HG02981 (cell line): ENCODE measurements at regions not wholly inside any gene's neighbourhood (a gene's known extent, or its start where the extent isn't known, plus 50 kb on each side); places are given as distances from the start of the nearest gene placed in this dataset.

Experiments used
- ATAC-seq: cut with Tn5 transposase; IDR thresholded peaks from one replicate; pipeline ENCODE4 v1.9.1; 2021; ENCODE audit warnings: mild to moderate bottlenecking, moderate library complexity; ENCODE audit not compliant: unreplicated experiment

DNA sequence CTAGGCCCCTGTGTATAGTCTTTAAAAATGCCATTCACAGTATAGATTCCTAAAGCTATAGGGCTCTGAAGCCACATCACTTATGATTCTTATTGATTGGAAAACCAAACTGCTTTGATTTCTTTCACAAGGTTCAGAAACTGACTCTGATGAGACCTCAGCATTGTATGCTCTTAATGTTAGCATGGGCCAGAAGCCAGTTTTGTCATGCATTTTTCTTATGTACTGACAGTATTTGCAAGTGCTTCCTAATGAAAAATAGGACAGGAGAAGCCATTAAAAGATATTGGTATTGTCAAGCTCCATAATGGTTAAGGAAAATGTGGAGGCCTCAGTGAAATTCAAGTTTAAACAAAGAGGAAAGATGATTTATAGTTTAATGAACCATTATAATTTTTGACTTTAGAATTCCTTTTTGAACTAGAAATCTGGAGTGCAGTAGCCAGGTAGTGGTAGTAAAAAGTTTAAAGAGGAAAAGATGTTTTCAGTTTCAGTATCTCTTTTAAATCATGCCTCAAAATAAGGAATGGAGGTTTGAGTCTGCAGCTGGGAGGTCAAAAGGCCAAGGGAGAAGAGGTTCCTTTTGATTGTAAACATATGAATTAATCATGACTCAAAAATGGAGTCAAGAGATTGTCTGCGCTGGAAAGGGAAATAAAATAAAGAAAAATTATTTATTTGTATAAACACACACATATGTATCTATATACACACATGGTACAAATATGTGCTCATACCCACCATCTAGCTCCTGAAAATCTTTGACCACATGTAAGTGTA, 388.1 kb upstream of the PRICKLE1 start:
- ATAC-seq: no peak

DNA sequence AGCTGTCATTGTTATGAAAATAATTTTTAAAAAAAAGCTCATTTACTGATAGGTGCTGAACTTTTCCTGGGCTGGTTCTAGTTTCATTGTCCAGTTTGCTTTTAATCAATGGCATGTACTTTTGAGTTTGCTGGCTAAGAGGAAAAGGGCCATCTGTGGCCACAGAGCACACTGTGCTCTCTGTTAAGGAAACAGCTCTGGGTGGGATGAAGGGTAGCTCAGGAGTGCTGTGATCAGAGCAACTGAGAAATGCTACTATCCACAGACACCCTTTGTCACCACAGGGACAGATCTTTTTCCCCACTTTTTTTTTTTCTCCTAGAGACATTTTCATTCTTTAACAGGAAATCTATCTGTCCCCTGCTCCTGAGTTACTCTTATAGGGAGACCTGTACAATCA, 387.1 kb upstream of the PRICKLE1 start:
- ATAC-seq: no peak

DNA sequence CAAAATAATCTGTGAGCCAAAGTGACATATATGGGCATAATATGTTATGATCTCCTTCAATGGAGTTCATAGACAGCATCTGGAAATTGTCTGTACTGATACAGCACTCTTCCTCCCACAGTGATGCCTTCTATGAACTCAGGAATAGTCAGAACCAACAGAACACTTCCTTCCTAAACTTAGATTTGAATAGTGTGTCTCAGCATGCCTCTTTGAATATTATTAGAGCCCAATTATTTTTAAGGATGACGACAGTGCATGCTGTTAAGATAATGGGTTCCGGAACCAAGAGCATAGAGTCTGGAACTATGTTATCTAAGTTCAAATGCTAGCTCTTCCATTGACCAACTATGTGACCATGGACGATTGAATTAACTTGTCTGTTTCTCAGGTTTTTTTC, 386.6 kb upstream of the PRICKLE1 start:
- no peak for ATAC-seq

DNA sequence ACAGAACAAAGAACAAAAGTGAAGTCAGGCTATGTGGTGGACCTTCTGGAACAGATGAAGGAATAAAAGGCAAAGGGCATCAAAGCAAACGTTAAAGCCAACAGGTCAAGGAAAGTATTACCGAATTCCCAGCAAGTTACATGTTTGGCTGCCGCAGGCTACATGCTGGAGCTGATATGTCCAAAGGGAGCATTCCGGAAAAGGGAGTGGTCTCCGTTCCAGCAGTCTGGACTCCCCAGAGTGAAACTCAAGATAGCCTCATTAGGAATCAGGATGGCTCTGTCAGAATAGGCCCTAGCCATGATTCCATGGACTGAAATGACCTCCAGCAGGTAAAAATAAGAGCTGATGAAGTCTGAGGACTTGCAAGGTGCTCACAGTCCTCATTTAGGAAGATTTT, 379.8 kb upstream of the PRICKLE1 start:
- ATAC-seq: no peak

DNA sequence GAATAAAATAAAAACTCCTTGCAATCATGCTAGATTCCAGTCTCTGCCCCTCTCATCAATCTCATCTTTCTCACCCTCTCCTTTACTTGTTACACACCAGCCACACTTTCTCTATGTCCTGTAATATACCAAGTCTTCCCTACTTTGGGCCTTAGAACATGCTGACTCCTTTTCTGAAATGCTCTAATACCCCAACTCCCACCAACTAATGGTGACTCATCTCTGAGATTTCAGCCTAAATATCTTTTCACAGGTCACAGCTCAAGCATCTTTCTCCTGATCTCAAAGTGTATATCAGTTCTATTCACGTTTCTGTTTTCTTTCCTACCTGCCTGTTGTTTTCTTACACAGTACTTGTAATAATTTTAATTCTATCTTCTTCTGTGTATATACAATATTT, 378.9 kb upstream of the PRICKLE1 start:
- no peak for ATAC-seq

DNA sequence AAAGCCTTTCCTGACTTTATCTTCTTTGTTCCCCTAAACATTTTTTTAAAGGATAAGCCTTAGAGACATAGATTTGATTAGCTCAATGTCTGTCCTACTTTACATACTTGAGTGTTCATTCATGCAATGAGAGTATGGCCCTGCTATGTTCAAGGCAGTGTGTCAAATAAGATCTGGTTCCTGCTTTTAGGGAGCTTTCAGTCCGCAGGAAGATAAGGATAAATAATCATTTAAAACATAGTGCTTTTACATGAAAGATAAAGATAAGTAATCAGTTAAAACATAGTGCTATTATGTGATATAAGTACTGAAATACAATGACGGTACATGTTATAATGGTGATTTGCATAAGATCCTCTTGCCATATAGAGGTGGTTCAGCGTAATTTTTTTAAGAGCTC, 378.3 kb upstream of the PRICKLE1 start:
- ATAC-seq: no peak

DNA sequence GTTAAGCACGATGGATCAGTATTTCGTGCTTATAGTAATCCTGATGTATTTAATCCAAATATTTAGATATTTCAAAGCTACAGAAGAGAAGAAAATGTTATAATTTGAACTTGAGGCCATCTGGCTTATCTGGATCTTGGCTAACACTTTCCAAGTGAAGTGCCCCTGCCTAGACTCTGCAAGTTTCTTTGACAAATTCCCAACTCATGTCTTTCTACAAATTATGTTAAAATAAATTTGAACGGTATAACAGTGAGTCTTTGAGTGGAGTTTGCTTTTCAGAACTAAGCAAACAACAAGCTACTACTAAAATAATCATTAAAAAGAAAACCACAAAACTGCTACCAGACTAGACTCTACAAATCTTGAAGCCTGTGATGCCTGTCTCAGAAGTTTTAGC, 374.4 kb upstream of the PRICKLE1 start:
- ATAC-seq: no peak

DNA sequence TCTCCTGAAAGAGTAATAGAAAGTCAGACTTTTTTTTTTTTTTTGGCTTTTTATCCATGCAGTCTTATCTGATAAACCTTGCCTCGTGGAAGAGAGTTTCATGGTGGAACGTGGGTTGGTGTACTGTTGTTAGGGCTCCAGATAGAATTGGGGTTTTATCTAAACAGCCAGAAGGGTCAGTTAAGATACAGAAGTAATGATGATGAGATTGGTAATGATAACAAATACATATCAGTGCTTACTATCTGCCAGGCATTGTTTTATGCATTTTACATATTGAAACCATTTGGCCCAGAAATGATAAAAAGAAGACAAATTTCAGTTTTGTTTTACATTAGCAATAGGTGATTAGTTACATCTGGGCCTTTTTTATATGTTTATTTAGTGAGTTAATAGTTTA, 372.8 kb upstream of the PRICKLE1 start:
- ATAC-seq: no peak

DNA sequence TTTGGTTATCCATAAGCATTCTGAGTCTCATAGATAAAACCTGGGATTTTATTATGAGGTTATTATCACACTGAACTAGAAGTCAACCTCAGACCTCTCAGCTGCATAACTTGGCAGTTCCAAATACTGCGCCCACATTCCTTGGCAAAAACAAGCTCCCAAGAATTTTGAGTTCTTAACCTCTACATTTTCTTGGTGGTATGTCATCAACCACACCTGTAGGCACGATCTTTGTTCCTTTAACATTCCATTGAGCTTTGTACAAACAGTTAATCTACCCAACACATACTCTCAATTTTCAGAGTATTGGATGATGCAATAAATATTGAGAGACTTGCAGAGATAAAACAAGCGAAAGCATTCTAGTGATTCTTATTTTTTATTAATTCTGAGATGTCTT, 371.8 kb upstream of the PRICKLE1 start:
- no peak for ATAC-seq

DNA sequence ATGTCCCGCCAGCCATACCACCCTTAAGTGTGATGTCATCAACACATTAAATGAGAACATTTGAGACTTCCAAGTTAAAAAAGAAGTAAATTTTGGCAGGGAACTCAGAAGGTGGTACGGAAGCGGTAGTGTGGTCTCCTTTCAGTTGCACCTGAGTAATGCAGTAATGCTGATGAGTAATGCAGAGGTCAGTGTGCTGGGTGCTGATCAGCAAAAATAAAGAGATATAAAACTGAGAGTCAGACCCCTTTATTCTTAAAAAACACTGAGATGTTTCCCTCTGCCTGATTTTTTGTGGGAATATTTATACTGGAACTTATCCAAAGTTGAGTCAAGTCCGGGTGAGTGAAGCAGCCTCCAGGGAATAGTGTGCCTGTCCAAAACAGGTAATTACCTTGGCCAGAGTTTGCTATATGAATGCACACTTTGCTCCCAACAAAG, 370.6 kb upstream of the PRICKLE1 start:
- ATAC-seq: no peak

DNA sequence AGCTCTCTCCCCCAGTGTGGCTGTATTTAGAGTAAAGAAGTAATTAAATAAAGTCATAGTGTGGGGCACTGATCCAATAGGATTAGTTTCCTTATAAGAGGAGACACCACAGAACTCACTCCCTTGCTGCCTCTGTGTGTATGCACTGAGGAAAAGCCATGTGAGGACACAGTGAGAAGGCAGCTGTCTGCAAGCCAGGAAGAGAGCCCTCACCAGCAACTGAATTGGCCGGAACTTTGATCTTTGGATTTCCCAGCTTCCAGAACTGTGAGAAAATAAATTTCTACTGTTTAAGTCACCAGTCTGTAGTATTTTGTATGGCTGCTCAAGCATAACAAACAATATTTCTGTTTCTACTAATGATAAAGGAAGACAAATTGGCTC, 368.7 kb upstream of the PRICKLE1 start:
- ATAC-seq: no peak

DNA sequence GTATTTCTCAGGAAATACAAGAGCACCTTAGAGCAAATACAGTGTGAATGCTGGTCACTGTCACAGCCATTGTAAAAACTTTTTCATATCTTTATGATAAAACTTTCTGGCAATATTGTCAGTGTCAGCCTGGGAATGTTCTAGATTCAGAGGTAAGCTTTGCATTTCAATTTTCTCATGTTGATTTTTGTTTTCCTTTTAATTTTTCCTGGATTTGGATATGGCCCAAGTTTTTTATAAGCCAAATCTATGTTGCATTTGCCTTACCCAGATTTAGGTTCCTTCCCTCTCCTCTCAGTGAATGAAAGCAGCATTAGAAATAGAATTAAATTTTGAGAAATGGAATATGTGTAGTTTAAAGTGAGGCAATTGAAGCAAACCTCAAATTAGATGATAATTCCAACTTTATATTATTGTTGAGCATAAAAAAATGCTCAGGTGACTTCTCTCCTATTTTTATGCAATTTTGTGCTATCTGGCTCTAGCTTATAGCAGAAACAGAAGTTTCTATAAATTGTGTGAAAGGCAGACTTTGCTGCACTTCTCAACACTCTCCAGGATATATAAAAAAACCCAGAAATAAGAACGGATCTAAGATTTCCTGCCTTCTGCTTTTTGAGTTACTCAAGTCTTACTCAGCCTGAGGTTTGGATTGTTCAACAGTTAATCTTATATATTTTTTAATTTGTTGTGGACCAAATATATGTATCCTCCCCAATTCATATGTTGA, 368.2 kb upstream of the PRICKLE1 start:
- ATAC-seq: no peak

DNA sequence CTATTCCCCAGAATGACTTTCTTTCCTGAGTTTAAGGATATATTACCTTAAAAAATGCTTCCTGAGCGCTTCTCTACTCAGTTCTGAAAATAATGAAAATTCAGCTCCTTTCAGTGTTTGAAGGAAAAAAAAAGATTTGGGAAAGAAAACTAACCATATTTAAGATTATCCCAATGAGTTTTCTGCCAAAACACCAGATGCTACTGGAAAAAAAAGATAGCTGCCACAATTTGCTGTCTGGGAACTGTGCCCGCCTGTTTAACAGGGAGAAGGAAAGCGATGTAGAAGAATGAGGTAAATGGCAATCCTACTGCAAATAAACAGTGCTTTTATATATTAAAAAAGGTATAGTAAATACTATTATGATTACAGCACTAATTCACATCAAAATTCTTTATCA, 367.6 kb upstream of the PRICKLE1 start:
- ATAC-seq: no peak

DNA sequence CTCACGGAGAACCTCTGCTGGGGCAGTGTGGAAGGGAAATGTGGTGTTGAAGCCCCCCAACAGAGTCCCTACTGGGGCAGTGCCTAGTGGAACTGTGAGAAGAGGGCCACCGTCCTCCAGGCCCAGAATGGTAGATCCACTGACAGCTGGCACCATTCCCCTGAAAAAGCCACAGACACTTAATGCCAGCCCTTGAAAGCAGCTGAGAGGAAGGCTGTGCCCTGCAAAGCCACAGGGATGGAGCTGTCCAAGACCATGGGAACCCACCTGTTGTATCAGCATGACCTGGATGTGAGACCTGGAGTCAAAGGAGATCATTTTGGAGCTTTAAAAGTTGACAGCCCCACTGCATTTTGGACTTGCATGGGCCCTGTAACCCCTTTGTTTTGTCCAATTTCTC, 363.5 kb upstream of the PRICKLE1 start:
- no peak for ATAC-seq

DNA sequence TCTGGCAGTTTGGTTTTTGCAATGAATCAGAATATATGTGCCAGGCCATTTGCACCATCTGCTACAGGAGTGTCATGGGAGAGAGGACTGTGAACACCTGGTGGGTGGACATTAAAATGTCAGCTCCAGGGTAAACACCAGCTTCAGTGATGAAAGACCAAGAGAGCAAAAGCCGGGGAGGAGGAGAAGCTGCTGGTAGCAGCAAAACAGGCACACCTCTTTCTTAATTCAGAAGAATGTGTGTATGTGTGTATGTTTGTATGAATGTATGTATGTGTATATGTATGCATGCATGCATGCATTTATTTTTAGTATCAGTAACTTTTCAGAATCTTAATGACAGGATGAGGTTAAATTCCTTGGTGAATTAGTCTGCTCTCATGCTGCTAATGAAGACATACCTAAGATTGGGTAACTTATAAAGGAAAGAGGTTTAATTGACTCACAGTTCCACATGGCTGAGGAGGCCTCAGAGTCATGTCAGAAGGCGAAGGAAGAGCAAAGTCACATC, 357.4 kb upstream of the PRICKLE1 start:
- ATAC-seq: no peak

DNA sequence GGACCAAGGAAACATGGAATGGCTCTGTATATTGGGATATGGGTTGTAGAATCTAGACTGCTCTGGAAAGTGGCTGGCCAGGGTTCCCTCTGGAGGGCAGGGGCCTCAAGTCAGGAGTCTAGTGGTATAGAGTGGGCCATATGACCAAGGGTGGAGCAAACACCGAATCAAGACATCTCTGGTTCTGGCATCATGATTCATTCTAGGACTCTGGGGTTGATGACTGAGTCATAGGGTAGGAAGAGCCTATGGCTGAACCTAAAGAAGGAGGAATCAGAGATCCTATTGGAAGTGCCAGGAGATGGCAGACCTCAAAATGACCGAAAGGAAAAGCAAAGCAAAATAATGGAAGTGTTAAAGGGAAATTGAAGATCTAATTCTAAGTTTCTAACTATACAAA, 356.4 kb upstream of the PRICKLE1 start:
- ATAC-seq: no peak

DNA sequence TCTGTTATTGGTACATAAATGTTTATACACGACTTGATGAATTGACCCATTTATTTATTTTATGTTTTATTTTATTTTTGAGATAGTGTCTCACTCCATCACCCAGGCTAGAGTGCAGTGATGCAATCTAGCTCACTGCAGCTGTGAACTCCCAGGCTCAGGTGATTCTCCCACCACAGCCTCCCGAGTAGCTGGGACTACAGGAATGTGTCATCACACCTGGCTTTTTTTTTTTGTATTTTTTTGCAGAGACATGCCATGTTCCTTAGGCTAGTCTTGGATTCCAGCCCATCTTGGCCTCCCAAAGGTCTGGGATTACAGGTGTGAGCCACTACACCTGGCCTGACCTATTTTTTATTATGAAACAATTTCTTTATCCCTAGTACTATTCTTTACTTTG, 355.0 kb upstream of the PRICKLE1 start:
- ATAC-seq: no peak

DNA sequence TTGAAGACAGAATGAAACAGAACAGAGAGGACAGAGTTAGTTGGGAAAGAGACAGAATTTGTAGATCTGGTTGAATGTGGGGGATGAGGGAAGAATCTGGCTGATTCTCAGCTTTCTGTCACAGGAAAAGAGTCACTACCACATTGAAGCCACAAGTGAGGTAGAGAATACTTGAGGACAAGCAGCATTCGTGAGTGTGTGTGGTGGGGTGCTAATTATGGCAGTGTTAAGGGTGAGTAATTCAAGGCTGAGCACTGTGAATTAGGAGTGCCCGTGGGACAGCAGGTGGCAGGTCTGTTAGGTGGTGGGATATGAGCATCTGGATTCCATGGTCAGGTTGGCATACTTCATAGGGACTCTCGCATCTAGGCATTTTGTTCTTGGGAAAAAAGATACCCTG, 347.4 kb upstream of the PRICKLE1 start:
- no peak for ATAC-seq

DNA sequence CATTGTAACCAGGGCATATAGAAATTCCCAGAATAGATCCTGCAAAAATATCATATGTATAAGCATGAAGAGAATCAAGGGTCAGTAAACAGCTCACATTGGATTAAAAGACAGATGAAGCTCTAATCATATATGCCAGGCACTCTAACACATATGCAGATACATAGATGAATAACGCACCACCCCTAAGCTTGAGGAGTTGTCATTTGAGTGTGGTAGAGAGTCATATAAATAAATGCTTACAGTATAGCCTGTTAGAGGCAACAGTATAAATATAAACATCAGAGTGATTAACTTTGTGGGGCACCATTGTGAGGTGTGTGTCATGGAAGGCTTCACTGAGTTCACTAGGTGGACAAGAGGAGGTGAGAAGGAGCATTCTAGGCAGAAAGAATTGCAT, 346.7 kb upstream of the PRICKLE1 start:
- no peak for ATAC-seq

DNA sequence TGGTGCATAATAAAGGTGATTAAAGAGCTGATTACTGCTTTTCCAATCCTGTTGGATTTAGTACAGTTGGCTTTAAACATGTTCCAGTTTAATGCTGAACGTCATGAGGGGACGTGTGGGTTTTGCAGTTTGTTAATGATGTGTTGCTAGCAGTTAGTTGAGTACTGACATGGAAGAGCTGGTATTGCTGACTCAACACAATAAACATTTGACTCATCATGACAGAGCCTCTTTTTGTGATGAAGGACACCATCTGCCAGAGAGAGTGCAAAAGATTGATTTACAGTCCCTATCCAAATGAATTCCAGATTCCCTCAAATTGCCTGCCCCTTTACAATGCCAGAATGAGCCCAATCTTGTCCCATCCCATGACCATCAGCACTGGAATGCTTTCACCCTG, 346.2 kb upstream of the PRICKLE1 start:
- no peak for ATAC-seq

DNA sequence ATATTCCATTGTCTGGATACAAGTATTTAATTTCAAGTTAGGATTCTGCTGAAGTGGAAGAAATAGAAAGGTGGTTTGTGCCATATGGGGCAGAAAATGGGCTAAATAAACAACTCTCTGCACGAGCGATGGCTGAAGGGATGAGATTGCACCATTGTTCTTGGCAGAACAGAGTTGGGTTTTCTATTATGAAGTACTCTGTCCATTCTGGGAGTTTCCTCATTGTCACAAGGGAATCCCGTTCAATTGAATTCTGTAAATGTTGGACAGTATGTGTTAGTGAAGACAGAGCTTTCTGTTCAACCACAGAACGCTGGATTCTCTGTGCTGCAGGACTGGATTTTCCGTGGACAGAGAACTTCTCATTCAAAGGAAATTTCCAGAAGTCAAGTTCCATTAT, 345.5 kb upstream of the PRICKLE1 start:
- ATAC-seq: no peak

DNA sequence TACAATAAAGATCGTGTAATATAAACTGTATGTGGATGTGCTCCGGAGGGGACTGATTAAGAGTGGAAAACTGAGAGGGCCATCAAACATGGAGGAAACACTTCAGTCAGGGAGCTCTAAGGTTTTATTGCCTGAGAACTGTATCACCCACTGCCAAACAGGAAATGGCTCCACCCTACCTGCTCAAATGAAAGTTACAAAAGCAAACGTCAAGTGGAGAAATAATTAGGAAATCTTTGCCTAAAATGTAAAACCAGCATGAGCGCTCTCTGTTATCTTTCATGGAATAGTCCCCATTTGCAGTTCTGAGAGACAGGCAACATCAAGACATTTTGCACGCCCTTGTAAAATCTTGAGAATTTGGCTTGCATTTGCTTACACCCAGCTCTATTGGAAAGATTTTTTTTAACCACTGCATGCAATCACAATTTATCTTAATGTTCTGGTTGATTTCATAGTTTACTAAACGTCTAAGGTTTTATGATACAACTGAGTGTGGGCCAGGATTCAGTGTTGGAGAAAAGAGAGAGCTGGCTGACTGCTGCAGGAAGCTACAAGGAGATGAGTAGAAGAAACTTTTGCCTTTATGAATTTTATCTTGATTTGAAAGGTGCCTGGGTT, 344.0 kb upstream of the PRICKLE1 start:
- ATAC-seq: no peak
